ES-I3 (cell line): ENCODE measurements at regions not wholly inside any gene's neighbourhood (a gene's known extent, or its start where the extent isn't known, plus 50 kb on each side); places are given as distances from the start of the nearest gene placed in this dataset.

Source experiments
- H3K36me3 ChIP-seq: 2 replicates; pipeline ENCODE4 v1.6.1; 2013; ENCODE audit warnings: mild to moderate bottlenecking, low read length, control low read depth, moderate library complexity; ENCODE audit not compliant: insufficient read depth
- H3K4me1 ChIP-seq: 2 replicates; pipeline ENCODE4 v1.6.1; 2013; ENCODE audit warnings: mild to moderate bottlenecking, control low read depth, low read length; ENCODE audit not compliant: insufficient read depth
- H3K9ac ChIP-seq: 2 replicates; pipeline ENCODE4 v1.6.1; 2013; ENCODE audit warnings: low read depth, mild to moderate bottlenecking, low read length, moderate library complexity
- H3K9me3 ChIP-seq: 2 replicates; pipeline ENCODE4 v1.6.1; 2013; ENCODE audit warnings: mild to moderate bottlenecking, low read length, moderate library complexity; ENCODE audit not compliant: control insufficient read depth, insufficient read depth

DNA sequence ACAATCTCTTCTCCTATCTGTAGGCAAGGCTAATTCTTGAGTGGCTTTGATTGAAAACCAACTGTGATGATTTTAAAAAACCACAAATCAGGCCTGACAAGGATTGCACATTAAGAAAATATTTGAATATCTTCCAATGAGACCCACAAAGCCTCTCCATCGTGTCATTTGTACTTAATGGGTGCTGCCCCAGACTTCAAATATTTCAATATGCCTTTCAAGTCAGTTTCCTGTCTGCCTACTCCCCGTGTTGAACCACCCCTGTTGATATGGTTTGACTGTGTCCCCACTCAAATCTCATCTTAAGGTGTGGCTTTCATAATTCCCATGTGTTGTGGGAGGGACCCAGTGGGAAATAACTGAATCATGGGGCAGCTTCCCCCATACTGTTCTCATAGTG, 159.7 kb upstream of the EGLN3 start:
- no peak overlapping the region for H3K9ac ChIP-seq
- H3K36me3 ChIP-seq, result no peaks in the 10 kb centered on the region
- no peaks in the 10 kb centered on the region for H3K9me3 ChIP-seq
- 0 out of 2 replicates have a peak, but pooled peaks cover 13% of the 10 kb centered on the region for H3K4me1 ChIP-seq

DNA sequence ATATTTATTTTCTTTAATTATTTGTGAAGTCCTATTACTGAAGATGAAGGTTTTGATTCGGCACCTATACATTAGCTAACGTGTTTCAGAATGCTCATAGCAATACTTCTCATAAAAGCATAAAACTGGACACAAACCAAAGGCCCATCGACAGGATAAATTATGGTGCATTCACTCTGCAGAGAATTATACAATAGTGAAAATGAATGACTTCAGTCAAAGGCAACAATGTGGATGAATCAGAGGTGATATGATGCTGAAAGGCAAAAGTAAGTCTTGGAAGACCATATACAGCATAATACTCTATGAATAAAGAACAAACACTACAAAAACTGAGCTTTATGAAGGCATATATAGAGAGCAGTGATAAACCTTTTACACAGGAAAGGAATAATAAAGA, 156.6 kb upstream of the EGLN3 start:
- no peaks in the 10 kb centered on the region for H3K36me3 ChIP-seq
- no peak overlapping the region for H3K9ac ChIP-seq

DNA sequence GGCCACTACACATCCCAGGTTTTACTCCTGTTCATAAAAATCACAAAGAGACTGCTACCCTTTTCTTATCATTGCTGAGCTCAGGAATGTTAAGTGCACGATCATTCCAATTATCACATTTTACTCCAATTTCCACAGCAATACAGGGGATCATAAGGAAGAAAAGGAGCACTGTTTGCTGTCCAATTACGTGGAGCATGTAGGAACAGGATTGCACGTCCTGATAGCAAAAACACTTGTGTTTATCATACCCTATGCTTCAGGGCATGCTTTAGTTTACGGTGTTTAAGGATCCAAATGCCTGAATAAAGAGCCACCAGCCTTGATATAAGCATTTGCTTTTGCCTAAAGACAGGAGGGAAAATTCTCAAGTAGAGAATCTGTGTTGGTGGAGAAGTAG, 155.4 kb upstream of the EGLN3 start:
- Histone ChIP-seq H3K9ac (no peak overlapping the region), H3K36me3 (no peaks in the 10 kb centered on the region), H3K4me1 (no peaks in the 10 kb centered on the region), H3K9me3 (no peaks in the 10 kb centered on the region)

More for the DNA sequence above, 156.6 kb upstream of the EGLN3 start:
- no peaks in the 10 kb centered on the region for H3K9me3 ChIP-seq
- H3K4me1 ChIP-seq, result 0 out of 2 replicates have a peak, but pooled peaks cover 5% of the 10 kb centered on the region

DNA sequence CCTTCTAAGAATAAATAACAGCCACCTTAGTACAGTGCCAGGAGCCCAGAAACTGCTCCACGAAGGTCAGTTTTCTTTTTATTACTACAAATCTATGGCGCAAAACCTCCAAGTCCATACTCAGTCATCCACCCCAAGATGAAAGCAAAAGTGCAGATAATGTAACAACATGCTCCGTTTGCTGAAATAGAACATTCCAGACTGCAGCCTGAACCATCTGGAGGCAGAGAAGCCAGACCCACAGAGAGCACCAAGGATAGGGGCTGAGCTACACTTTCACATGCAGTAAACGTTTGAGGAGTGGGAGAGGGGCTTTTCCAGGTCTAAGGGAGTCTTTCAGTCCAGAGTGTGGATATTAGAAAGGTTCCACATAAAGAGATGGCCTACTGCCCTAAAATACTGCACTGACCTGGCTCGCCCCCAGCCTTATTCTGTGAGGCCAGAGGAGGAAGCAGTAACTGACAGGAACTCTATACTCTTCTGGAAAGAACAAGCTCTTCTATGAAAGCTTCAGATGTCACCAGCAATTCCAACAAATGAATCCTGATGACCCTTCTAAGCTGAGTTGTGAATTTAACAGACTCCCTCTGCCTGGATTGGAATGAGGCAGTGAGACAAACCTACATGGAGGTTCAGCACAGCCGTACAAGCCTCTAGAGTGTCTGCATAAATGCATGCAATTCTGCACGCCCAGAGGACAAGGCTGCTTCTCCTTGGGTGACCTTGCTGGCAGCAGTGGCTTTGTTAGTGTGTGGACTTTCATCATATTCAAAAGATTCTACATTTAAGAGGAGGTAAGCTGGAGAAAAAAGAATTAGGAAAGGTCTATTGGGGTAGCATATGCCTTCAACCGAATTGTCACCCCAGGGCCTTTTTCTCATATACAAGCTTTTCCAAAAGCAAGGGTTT, 153.9 kb upstream of the EGLN3 start:
- no peaks in the 10 kb centered on the region for H3K4me1 ChIP-seq
- H3K36me3 ChIP-seq, result no peaks in the 10 kb centered on the region
- H3K9me3 ChIP-seq, result no peaks in the 10 kb centered on the region
- H3K9ac ChIP-seq, result no peak overlapping the region

DNA sequence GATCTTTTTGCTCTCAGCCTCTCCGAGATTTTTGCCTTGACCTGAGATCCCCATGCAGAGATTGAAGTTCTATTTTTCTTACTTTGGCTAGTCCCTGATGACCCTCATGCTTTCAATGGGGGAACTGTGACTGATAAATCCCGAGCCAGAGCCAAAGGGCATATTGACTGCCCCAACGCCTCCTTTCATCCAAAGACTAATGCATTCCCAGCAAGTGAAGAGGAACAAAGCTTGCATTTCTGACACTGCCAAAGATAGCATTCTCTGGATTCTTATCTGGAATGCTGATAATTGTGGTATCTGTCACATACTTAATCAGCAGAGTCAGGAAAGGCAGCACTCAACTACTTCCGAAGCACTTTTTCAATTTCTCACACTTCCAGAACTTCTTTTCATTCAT, 152.3 kb upstream of the EGLN3 start:
- Histone ChIP-seq H3K9ac (no peak overlapping the region), H3K4me1 (peaks cover 5% of the 10 kb centered on the region; the same call in 1 of the 2 replicates), H3K36me3 (no peaks in the 10 kb centered on the region), H3K9me3 (no peaks in the 10 kb centered on the region)

DNA sequence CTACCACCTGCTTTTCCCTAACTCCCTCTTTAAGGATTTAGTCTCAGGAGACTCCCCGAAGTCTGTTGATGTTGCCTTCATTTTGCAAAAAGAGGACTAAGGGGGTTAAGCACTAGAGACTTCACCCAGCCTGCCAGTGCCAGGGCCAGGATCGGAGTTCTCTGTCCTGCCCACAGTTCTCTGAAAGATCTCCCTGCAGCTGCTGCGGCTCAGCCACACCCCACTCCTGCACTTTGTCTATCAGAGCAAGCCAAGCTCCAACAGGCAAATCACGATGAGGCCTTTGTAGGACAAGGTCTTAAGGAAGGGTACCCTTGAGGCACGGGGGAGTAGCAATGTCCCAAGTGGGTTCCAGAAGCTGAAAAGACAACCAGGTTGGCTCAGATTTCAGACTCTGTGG, 148.8 kb upstream of the EGLN3 start:
- Histone ChIP-seq H3K4me1 (peaks cover 5% of the 10 kb centered on the region; the same call in 1 of the 2 replicates), H3K9me3 (no peaks in the 10 kb centered on the region), H3K9ac (no peak overlapping the region), H3K36me3 (no peaks in the 10 kb centered on the region)

DNA sequence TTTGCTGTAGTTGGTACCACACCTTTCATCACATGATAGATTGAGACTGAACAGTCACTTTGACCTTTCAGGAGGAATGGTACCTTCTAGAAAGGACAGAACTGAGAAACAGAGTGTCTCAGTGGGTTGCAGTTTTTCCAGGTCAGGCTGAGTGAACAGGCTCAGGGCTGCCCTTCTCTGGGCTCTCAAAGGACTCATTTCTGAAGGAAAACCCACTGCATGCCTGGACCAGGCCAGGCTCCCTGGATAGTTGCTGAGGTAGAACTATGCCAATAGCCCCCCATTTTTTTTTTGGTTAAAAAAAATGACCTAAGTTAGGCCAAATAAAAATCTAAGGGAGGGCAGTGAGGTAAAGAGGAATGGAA, 148.1 kb upstream of the EGLN3 start:
- H3K4me1 ChIP-seq, result peaks cover 5% of the 10 kb centered on the region; the same call in 1 of the 2 replicates
- H3K36me3 ChIP-seq, result no peaks in the 10 kb centered on the region
- no peaks in the 10 kb centered on the region for H3K9me3 ChIP-seq
- no peak overlapping the region for H3K9ac ChIP-seq

DNA sequence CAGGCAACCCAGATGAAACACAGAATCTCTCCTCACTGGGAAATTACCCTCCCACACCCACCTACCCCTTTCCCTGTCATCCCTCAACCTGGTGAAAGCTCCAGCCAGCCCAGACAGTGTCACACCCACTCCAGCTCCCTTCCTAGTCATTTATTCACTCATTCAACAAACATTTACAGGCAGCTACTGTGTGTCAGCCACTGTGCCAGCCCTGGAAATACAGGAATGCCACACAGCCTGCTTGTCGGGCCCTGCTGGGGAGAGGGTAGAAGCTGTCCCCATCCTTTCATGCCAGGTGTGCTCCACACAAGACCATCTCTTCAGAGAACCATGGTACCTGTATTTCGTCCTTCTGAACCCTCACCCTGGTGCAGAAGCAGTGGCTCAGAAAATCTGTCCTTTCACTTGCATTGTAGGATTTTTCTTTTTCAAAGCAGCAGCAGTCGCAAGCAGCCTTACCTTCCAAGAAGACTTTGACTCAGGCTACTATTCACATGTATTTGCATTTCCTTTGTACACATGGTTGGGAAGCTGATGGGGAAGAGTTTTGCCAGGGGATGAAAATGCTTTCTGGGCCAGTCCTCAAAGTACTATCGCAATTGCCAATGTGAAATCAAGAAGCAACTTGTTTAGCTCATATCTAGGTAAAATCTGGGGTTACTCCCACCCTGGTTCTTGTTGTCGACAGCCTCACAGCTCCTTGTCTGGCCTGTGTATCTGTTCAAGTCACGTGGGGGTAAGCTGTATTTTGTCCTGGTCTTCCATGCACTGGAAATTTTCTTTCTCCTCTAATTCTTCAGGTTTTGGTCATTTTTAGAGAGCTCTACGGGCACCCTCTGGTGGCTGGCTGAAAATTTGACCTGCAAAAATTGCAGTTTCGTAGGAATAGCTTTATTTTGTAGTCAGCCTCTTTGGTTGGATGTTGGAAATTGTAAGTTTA, 147.4 kb upstream of the EGLN3 start:
- Histone ChIP-seq H3K9me3 (no peaks in the 10 kb centered on the region), H3K4me1 (peaks cover 5% of the 10 kb centered on the region; the same call in 1 of the 2 replicates), H3K36me3 (no peaks in the 10 kb centered on the region), H3K9ac (no peak overlapping the region)

DNA sequence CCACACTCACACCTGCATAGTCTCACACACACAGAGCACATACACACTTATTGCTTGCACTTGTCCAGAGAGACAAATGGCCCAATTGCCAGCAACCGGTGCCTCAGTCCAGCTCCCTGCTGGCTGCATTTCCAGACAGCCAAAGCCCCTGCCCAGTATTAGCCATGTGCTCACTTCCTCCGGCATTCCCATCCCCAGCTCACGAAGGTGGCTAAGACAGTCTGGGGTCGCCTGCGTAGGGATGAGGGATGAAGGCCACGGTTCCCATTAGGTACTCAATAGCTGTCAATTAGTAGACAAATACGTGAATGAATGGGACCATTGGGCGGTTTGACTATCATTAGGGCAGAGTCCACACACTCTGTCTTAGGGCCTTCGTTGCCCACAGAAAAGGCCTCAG, 146.8 kb upstream of the EGLN3 start:
- H3K4me1 ChIP-seq, result peaks cover 5% of the 10 kb centered on the region; the same call in 1 of the 2 replicates
- H3K36me3 ChIP-seq, result no peaks in the 10 kb centered on the region

DNA sequence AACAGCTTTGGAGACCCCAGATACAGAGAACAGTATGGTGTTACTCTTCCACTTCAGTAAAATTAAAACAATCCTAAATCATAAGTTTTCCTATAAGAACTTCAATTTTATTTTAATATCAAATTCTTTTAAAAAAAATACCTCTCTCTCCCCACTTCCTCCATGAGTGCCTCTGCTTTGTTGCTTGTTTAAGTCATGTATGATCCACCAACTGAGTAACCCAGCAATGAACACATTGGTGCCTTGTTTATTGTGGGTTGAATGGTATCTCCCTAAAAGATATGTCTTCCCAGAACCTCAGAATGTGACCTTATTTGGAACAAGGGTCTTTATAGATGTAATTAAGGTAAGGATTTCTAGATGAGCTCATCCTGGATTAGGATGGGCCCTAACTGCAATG, 143.5 kb upstream of the EGLN3 start:
- Histone ChIP-seq H3K9me3 (no peaks in the 10 kb centered on the region), H3K9ac (no peak overlapping the region), H3K36me3 (no peaks in the 10 kb centered on the region), H3K4me1 (peaks cover 5% of the 10 kb centered on the region; the same call in 1 of the 2 replicates)

More for the DNA sequence above, 146.8 kb upstream of the EGLN3 start:
- H3K9ac ChIP-seq, result no peak overlapping the region
- H3K9me3 ChIP-seq, result no peaks in the 10 kb centered on the region

DNA sequence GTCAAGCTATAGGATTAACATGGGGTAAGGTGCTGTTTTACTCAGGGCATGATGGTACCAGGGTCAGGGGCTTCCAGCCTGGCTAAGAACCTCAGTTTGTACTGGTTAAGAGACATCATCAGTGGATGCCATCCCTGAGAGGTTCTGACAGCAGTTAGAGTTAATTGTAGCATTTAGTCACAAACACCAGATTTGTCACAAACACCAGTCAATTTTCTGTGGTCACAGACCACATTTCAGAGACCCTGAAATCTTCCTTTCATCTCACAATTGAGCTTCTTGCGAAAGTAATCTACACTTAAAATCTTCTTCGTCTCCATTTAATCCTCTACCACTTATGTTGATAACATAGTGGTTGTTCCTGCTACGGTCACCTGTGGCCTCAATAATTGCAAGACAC, 143.0 kb upstream of the EGLN3 start:
- H3K9ac ChIP-seq, result no peak overlapping the region

DNA sequence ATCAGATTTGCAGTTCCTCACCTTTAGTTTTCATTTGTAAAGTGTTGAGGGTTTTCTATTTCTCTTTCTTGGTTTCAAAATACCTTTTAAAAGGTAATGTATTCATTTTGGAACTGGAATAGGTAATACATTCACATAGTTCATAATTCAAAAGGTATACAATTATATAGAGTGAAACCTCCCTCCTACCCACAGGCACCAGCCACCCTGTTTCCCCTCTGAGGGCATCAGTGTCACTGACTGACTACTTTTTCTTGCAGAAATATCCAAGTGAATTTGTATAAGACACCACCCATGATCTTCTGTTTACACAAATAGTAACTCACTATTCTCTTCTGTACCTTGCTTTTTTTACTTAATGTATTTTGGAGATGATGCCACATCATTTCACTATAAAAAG, 139.6 kb upstream of the EGLN3 start:
- H3K4me1 ChIP-seq, result no peaks in the 10 kb centered on the region
- no peaks in the 10 kb centered on the region for H3K9me3 ChIP-seq
- H3K36me3 ChIP-seq, result no peaks in the 10 kb centered on the region
- no peak overlapping the region for H3K9ac ChIP-seq

More for the DNA sequence above, 143.0 kb upstream of the EGLN3 start:
- Histone ChIP-seq H3K4me1 (peaks cover 5% of the 10 kb centered on the region; the same call in 1 of the 2 replicates), H3K36me3 (no peaks in the 10 kb centered on the region), H3K9me3 (no peaks in the 10 kb centered on the region)

DNA sequence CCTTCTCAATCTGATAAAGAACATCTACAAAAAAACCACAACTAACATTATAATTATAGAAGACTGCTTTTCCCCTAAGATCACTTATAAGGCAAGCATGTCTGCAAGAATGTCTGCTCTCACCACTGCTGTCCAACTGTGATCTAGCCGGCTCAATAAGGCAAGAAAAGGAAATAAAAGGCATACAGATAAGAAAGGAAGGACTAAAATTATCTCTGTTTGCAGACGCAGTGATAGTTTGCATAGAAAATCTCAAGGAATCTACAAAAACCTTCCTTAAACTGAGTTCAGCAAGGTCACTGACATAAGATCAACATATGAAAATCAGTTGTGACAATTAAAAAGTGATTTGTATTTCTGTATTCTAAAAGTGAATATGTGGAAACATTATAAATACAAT, 138.0 kb upstream of the EGLN3 start:
- Histone ChIP-seq H3K9ac (no peak overlapping the region), H3K36me3 (no peaks in the 10 kb centered on the region), H3K4me1 (no peaks in the 10 kb centered on the region), H3K9me3 (no peaks in the 10 kb centered on the region)

DNA sequence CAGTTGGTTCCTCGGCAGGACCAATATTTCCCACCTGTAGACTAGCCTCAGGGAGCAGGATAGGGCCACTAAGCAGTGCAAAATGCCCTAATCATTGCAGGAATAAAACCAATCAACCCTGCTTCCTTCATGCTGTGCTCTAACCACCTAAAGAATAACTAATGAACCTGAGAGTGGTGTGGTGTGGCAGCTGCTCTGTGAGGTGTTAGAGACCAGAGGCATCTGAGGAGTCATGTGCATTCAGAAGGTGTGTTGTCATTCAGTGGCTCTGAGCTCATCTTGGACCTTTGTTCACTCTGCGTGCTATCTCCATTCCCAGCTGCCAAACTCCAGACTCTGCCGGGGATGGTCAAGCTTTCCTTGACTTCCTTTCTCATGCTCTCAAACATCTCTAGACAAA, 136.7 kb upstream of the EGLN3 start:
- H3K9me3 ChIP-seq, result no peaks in the 10 kb centered on the region
- H3K4me1 ChIP-seq, result no peaks in the 10 kb centered on the region
- no peak overlapping the region for H3K9ac ChIP-seq
- no peaks in the 10 kb centered on the region for H3K36me3 ChIP-seq
